ENCODE measurements at regions not wholly inside any gene's neighbourhood (a gene's known extent, or its start where the extent isn't known, plus 50 kb on each side); places are given as distances from the start of the nearest gene placed in this dataset.

DNA sequence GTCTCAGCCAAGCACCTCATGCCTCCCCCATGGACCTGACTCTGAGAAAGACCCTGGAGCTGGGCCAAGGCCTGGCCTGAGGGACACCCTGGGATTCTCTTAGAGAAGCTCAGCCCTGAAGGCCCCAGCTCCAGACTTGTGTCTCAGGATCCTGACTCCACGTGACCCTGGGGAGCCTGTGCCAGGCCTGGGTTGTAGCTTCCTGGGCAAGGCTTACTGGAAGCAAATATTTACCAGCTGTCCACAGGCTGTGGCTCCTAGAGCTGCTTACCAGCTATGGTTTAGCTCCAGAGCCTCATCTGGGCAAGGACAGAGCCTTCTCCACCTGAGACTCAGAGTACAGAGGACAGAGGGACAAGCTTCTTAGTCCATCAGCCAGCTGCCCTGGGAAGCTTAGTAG lies 61.0 kb upstream of the CEACAM8 start:
- no peaks in the 10 kb centered on the region for H3K9me3 ChIP-seq (ENCODE audit: insufficient read depth, low read length)
- H3K36me3 ChIP-seq (replicated peaks; ENCODE audit: low read depth, low read length) = no peaks in the 10 kb centered on the region
- no peak overlapping the region for H2AFZ ChIP-seq (ENCODE audit: low read depth, low read length)
- H3K4me3 ChIP-seq (ENCODE audit: low read length) = no peak overlapping the region
- H3K4me2 ChIP-seq (ENCODE audit: low read length) = no peak overlapping the region
- H3K27me3 ChIP-seq (ENCODE audit: low read depth, low read length) = peaks cover 39% of the 10 kb centered on the region
- TF ChIP-seq, protein P1, sequence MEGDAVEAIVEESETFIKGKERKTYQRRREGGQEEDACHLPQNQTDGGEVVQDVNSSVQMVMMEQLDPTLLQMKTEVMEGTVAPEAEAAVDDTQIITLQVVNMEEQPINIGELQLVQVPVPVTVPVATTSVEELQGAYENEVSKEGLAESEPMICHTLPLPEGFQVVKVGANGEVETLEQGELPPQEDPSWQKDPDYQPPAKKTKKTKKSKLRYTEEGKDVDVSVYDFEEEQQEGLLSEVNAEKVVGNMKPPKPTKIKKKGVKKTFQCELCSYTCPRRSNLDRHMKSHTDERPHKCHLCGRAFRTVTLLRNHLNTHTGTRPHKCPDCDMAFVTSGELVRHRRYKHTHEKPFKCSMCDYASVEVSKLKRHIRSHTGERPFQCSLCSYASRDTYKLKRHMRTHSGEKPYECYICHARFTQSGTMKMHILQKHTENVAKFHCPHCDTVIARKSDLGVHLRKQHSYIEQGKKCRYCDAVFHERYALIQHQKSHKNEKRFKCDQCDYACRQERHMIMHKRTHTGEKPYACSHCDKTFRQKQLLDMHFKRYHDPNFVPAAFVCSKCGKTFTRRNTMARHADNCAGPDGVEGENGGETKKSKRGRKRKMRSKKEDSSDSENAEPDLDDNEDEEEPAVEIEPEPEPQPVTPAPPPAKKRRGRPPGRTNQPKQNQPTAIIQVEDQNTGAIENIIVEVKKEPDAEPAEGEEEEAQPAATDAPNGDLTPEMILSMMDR (IDR thresholded peaks at IDR 0.05; ENCODE audit: low read depth, low read length) = no peak
- no peak for TF ChIP-seq EZH2phosphoT487 (IDR thresholded peaks at IDR 0.05; ENCODE audit: low read depth)
- H3K27ac ChIP-seq (ENCODE audit: low read length) = no peak overlapping the region
- H4K20me1 ChIP-seq (ENCODE audit: insufficient read depth, low read length) = no peaks in the 10 kb centered on the region
- H3K4me1 ChIP-seq (ENCODE audit: low read length) = no peaks in the 10 kb centered on the region
- H3K9ac ChIP-seq (ENCODE audit: low read length) = no peak overlapping the region
- no peaks in the 10 kb centered on the region for H3K79me2 ChIP-seq (ENCODE audit: low read length)

DNA sequence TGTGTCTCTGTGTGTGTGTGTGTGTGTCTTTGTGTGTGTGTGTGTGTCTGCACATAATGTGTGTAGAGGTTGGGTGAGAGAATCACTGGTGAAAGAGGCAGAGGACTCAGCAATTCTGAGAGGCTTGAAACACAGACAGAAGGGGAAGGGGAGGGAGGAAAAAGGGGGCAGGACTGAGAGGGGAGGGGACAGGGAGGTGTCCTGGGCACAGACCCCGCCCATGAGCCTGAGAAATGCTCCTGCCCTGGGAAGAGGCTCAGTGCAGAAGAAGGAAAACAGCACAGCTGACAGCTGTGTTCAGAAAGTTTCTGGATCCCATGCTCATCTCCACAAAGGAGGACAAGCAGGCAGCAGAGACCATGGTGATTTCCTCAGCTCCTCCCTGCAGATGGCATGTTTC lies 59.1 kb upstream of the CEACAM8 start:
- no peak for TF ChIP-seq EZH2phosphoT487 (IDR thresholded peaks at IDR 0.05; ENCODE audit: low read depth)
- TF ChIP-seq, protein P1 (IDR thresholded peaks at IDR 0.05; ENCODE audit: low read depth, low read length) = no peak
- Histone ChIP-seq H3K36me3 (replicated peaks; ENCODE audit: low read depth, low read length) (no peaks in the 10 kb centered on the region), H3K9me3 (ENCODE audit: insufficient read depth, low read length) (no peaks in the 10 kb centered on the region), H3K4me1 (ENCODE audit: low read length) (no peaks in the 10 kb centered on the region), H3K27ac (ENCODE audit: low read length) (no peak overlapping the region), H3K9ac (ENCODE audit: low read length) (no peak overlapping the region), H3K4me3 (ENCODE audit: low read length) (no peak overlapping the region), H2AFZ (ENCODE audit: low read depth, low read length) (no peak overlapping the region), H3K27me3 (ENCODE audit: low read depth, low read length) (peaks cover 43% of the 10 kb centered on the region), H4K20me1 (ENCODE audit: insufficient read depth, low read length) (no peaks in the 10 kb centered on the region), H3K4me2 (ENCODE audit: low read length) (no peak overlapping the region), H3K79me2 (ENCODE audit: low read length) (no peaks in the 10 kb centered on the region)

DNA sequence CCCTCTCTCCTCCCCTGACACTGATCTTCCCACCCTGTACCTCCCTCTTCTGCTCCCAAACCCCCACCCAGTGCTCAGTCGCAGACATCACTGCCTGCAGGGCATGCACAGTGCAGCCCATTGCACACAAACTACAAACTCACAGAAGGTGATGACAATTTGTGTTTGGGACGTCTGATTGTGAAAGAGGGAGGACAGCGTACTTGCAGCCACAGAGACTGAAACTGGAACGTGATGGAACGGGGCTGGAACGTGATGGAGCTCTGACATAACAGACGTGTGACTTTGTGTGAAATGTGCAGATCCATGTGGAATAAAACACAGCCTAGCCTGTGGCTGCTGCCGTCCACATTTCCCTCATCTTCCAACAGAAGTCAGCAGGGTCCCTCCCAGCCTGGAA lies 57.3 kb upstream of the CEACAM8 start:
- Histone ChIP-seq H3K4me2 (ENCODE audit: low read length) (no peak overlapping the region), H3K27me3 (ENCODE audit: low read depth, low read length) (peaks cover 40% of the 10 kb centered on the region), H3K9me3 (ENCODE audit: insufficient read depth, low read length) (no peaks in the 10 kb centered on the region), H4K20me1 (ENCODE audit: insufficient read depth, low read length) (no peaks in the 10 kb centered on the region), H2AFZ (ENCODE audit: low read depth, low read length) (no peak overlapping the region), H3K4me1 (ENCODE audit: low read length) (no peaks in the 10 kb centered on the region), H3K79me2 (ENCODE audit: low read length) (no peaks in the 10 kb centered on the region), H3K27ac (ENCODE audit: low read length) (no peak overlapping the region), H3K9ac (ENCODE audit: low read length) (no peak overlapping the region), H3K36me3 (replicated peaks; ENCODE audit: low read depth, low read length) (no peaks in the 10 kb centered on the region), H3K4me3 (ENCODE audit: low read length) (no peak overlapping the region)
- TF ChIP-seq, protein P1 (IDR thresholded peaks at IDR 0.05; ENCODE audit: low read depth, low read length) = no peak

All from OCI-LY3 (cell line).